ENCODE measurements at regions not wholly inside any gene's neighbourhood (a gene's known extent, or its start where the extent isn't known, plus 50 kb on each side); places are given as distances from the start of the nearest gene placed in this dataset.

GRCh38 chr1:214717351-214717750, 114.4 kb downstream of the CENPF start (continued):
- no peak for TF ChIP-seq EGR1 (IDR thresholded peaks at IDR 0.05; ENCODE audit: borderline replicate concordance, low read depth, low read length)
- TF ChIP-seq JUND (IDR thresholded peaks at IDR 0.05; ENCODE audit: low read length) = no peak
- no peak for TF ChIP-seq SIX5 (IDR thresholded peaks at IDR 0.05; ENCODE audit: low read depth, low read length)
